Keratinocyte (primary cell): ENCODE measurements at regions not wholly inside any gene's neighbourhood (a gene's known extent, or its start where the extent isn't known, plus 50 kb on each side); places are given as distances from the start of the nearest gene placed in this dataset.

Experiments
- DNase-seq: peaks from one replicate; pipeline ENCODE4 v3.0.0-alpha.2; 2011; ENCODE audit warnings: low read depth, missing footprints, low spot score
- FAIRE-seq: peaks from 2 replicates; lab custom pipeline; 2011; peaks lifted over from hg19 to GRCh38; lab: Jason Lieb, UNC
- H2AFZ ChIP-seq: 2 replicates; pipeline ENCODE4 v1.6.0; 2012; ENCODE audit warnings: low read length, control low read depth, inconsistent platforms; ENCODE audit not compliant: control insufficient read depth
- H3K27ac ChIP-seq: 2 replicates; pipeline ENCODE4 v1.5.1; 2011; ENCODE audit warnings: low read length; ENCODE audit not compliant: control insufficient read depth, insufficient read depth
- H3K27me3 ChIP-seq: 3 replicates; pipeline ENCODE4 v1.6.0; 2011; ENCODE audit warnings: low read length; ENCODE audit not compliant: control insufficient read depth, insufficient read depth; ENCODE audit errors: extremely low read depth
- H3K36me3 ChIP-seq, 2 experiments: 2 replicates in 1 of 2; 3 replicates in 1 of 2; pipeline ENCODE4 v1.5.1; 2011; ENCODE audit warnings: low read length in 2 of 2, mild to moderate bottlenecking in 1 of 2; ENCODE audit not compliant: control insufficient read depth in 2 of 2, insufficient read depth in 2 of 2; ENCODE audit errors: extremely low read depth in 1 of 2
- H3K4me1 ChIP-seq: 3 replicates; pipeline ENCODE4 v1.5.1; 2011; ENCODE audit warnings: low read length; ENCODE audit not compliant: control insufficient read depth, insufficient read depth; ENCODE audit errors: extremely low read depth
- H3K4me2 ChIP-seq: 3 replicates; pipeline ENCODE4 v1.6.0; 2011; ENCODE audit warnings: low read depth, low read length; ENCODE audit not compliant: control insufficient read depth, insufficient read depth; ENCODE audit errors: extremely low read depth
- H3K4me3 ChIP-seq, 3 experiments: fragments of 200-600 bp in 1 of 3; sonication (generic) in 1 of 3; 2 replicates in 2 of 3; 3 replicates in 1 of 3; pipeline ENCODE4 v1.5.1; 2011 to 2016; ENCODE audit warnings: low read length in 3 of 3, mild to moderate bottlenecking in 3 of 3, control low read depth in 2 of 3, inconsistent platforms in 1 of 3, low read depth in 1 of 3, mixed read lengths in 1 of 3, mixed run types in 1 of 3, moderate library complexity in 1 of 3; ENCODE audit not compliant: control insufficient read depth in 2 of 3, insufficient read depth in 2 of 3; ENCODE audit errors: extremely low read depth in 1 of 3
- H3K79me2 ChIP-seq: 2 replicates; pipeline ENCODE4 v1.6.0; 2012; ENCODE audit warnings: low read length; ENCODE audit not compliant: control insufficient read depth, insufficient read depth
- H3K9ac ChIP-seq: 3 replicates; pipeline ENCODE4 v1.6.0; 2011; ENCODE audit warnings: low read length; ENCODE audit not compliant: control insufficient read depth, insufficient read depth; ENCODE audit errors: extremely low read depth
- H3K9me1 ChIP-seq: 3 replicates; pipeline ENCODE4 v1.6.0; 2011; ENCODE audit warnings: low read length; ENCODE audit not compliant: control insufficient read depth, insufficient read depth; ENCODE audit errors: extremely low read depth
- H3K9me3 ChIP-seq: 2 replicates; pipeline ENCODE4 v1.5.1; 2012; ENCODE audit warnings: low read depth, low read length; ENCODE audit not compliant: control insufficient read depth
- H4K20me1 ChIP-seq: 3 replicates; pipeline ENCODE4 v1.6.0; 2011; ENCODE audit warnings: low read length; ENCODE audit not compliant: control insufficient read depth, insufficient read depth; ENCODE audit errors: extremely low read depth
- CTCF ChIP-seq, 3 experiments: IDR thresholded peaks in 1 of 3; conservative IDR thresholded peaks in 1 of 3; optimal IDR thresholded peaks in 1 of 3; 2 replicates in 2 of 3; 3 replicates in 1 of 3; pipeline versions ENCODE3 to v1.5.1; 2011; ENCODE audit warnings: low read length in 3 of 3, mild to moderate bottlenecking in 3 of 3, moderate library complexity in 2 of 3, control low read depth in 1 of 3, inconsistent platforms in 1 of 3; ENCODE audit not compliant: insufficient read depth in 2 of 3; ENCODE audit errors: extremely low read depth in 1 of 3
- EZH2 ChIP-seq: IDR thresholded peaks from one replicate; pipeline ENCODE4 v1.6.1; 2012; ENCODE audit warnings: inconsistent platforms, mild to moderate bottlenecking, low read length, moderate library complexity
- dilution Hi-C: fragments of 300-500 bp; cut with MboI; formaldehyde crosslinking; loops from one replicate; pipeline ENCODE4 v1.7.0; 2020; ENCODE audit warnings: low sequenced_read_pairs; ENCODE audit not compliant: extremely low pct_ligation_motif_present

DNA sequence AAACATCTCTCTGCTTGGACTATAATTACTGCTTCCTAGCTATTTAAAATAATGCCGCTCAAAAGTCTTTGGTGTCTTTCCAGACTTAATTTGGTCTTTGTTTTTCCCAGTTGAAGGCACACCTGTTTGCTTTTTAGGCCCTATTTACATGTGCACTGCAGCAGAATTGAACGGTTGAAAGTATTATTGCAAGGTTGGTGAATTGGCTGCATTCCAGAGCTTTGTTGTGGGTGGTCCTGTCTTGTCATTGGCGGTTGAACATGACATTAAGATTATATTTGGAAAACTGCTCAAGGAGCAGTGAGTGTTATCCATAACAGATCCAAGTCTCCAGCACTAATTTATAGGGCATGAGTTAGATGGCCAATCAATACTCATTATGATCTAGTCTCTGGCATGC lies 656.3 kb downstream of the PTPRC start:
- no peak overlapping the region for H3K27ac ChIP-seq
- H3K36me3 ChIP-seq, result no peaks in the 10 kb centered on the region
- H3K4me3 ChIP-seq, result no peak overlapping the region
- H3K27me3 ChIP-seq, result no peaks in the 10 kb centered on the region
- no peak overlapping the region for H2AFZ ChIP-seq
- dilution Hi-C loops, result no loop called here
- H3K4me1 ChIP-seq, result peaks cover 3% of the 10 kb centered on the region
- no peak overlapping the region for H3K9ac ChIP-seq
- no peak for TF ChIP-seq CTCF (optimal IDR thresholded peaks at IDR 0.05 in 1 of 3, IDR thresholded peaks at IDR 0.05 in 1 of 3, conservative IDR thresholded peaks at IDR 0.05 in 1 of 3; ENCODE audit: extremely low read depth in 1 of 3, insufficient read depth in 2 of 3, low read length in 3 of 3)
- no peak for TF ChIP-seq EZH2
- FAIRE-seq (no peak), DNase-seq (no peak)
- no peaks in the 10 kb centered on the region for H3K9me3 ChIP-seq
- H4K20me1 ChIP-seq, result no peaks in the 10 kb centered on the region
- no peaks in the 10 kb centered on the region for H3K79me2 ChIP-seq
- H3K4me2 ChIP-seq, result no peak overlapping the region
- H3K9me1 ChIP-seq, result no peaks in the 10 kb centered on the region

- dilution Hi-C loops, result no loop called here
- Histone ChIP-seq H3K9ac (no peak overlapping the region), H3K27me3 (no peaks in the 10 kb centered on the region), H3K36me3 (no peaks in the 10 kb centered on the region), H2AFZ (no peak overlapping the region), H3K4me2 (no peak overlapping the region), H3K9me1 (no peaks in the 10 kb centered on the region), H3K9me3 (no peaks in the 10 kb centered on the region), H3K4me3 (no peak overlapping the region), H3K79me2 (no peaks in the 10 kb centered on the region), H3K4me1 (peaks cover 2% of the 10 kb centered on the region), H3K27ac (no peak overlapping the region), H4K20me1 (no peaks in the 10 kb centered on the region)
- DNase-seq, result no peak
- no peak for FAIRE-seq
- TF ChIP-seq EZH2 (no peak), CTCF (optimal IDR thresholded peaks at IDR 0.05 in 1 of 3, IDR thresholded peaks at IDR 0.05 in 1 of 3, conservative IDR thresholded peaks at IDR 0.05 in 1 of 3; ENCODE audit: extremely low read depth in 1 of 3, insufficient read depth in 2 of 3, low read length in 3 of 3) (no peak)
Measured at GRCh38 chr1:199297174-199297573, 658.3 kb downstream of the PTPRC start.
